Head of caudate nucleus (tissue), 42 donors: ENCODE measurements at regions not wholly inside any gene's neighbourhood (a gene's known extent, or its start where the extent isn't known, plus 50 kb on each side); places are given as distances from the start of the nearest gene placed in this dataset.

Experiments used
- DNase-seq, 42 donors: peaks; one replicate each; pipeline versions ENCODE4 v3.0.0 to v3.0.0-alpha.2; 2020 to 2021; ENCODE audit warnings: mixed read lengths in 7 of 42
- intact Hi-C: fragments of 100-400 bp; cut with DNase I; formaldehyde crosslinking; loops from one replicate; pipeline ENCODE4 v1.15.0; 2022

GRCh38 chr10:33565231-33565630, 230.8 kb upstream of the NRP1 start:
- intact Hi-C loops = no loop called here

DNA sequence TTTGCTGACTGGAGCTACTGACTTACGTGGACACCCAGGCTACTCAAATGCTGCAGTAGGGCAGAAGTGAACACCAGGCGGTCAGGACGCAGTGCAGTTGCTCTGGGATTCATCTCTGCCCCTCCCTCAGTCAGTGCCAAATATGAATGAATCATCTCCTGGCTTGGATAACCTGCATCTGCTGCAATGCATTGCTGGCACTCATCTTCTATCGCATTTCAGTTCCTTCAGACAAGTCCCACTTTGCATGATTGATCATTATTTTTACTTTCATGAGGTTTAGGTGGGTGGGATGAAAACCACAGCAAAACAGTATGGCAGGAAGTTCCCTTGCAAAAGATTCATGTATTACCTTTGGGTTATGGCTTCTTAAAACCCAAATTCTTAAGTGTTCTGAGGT, 224.6 kb upstream of the NRP1 start:
- intact Hi-C loops = no loop called here
- no peak for DNase-seq

More at GRCh38 chr10:33565231-33565630, 230.8 kb upstream of the NRP1 start:
- DNase-seq = no peak

- no peak for DNase-seq
- intact Hi-C loops = no loop called here
These were observed 222.8 kb upstream of the NRP1 start for GRCh38 chr10:33557313-33557712.

- intact Hi-C loops = no loop called here
- DNase-seq = no peak
These were observed 222.2 kb upstream of the NRP1 start for GRCh38 chr10:33556620-33557019.

GRCh38 chr10:33556103-33556502, 221.6 kb upstream of the NRP1 start:
- intact Hi-C loops = no loop called here
- no peak for DNase-seq

- no peak for DNase-seq
- intact Hi-C loops = no loop called here
These were observed 219.5 kb upstream of the NRP1 start for GRCh38 chr10:33553748-33554571.

- no peak for DNase-seq
- intact Hi-C loops = no loop called here
These were observed 217.8 kb upstream of the NRP1 start for GRCh38 chr10:33552290-33552689.

- intact Hi-C loops = no loop called here
- no peak for DNase-seq
These were observed 216.3 kb upstream of the NRP1 start for GRCh38 chr10:33550811-33551210.

DNA sequence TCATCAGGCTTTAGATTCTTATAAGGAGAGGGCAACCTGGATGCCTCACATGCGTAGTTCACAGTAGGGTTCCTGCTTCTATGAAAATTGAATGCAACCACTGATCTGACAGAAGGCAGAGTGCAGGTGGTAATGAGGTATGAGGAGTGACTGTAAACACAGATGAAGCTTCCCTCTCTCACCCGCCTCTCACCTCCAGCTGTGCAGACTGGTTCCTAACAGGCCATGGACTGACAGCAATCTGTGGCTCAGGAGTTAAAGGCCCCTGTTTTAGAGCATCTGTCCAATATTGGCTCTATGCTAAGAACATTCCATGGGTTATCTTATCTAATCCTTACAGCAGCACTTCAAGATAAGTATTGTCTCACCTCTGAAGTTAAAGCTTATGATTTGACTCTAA, 213.5 kb upstream of the NRP1 start:
- no peak for DNase-seq
- intact Hi-C loops = no loop called here

DNA sequence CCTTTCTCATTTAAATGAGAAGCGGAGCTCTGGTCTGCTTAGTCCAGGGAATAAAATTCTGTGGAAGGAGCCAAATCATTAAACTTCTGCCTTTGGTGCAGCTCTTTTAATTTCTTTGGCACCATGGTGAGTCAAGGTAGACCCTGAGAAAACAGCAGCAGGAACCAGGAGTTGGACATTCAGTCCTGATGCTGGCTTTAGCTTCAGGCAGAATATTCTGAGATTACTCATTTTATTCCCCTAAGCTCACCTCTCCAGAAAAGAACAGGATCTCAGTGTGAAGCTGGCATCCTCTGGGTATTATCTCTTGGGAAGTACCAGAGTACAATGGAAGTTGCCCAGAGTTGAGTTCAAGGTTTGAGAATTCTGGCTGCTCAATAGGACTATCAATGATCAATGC, 211.6 kb upstream of the NRP1 start:
- intact Hi-C loops = no loop called here
- DNase-seq = no peak

GRCh38 chr10:33542752-33543505, 208.5 kb upstream of the NRP1 start:
- no peak for DNase-seq
- intact Hi-C loops = no loop called here

DNA sequence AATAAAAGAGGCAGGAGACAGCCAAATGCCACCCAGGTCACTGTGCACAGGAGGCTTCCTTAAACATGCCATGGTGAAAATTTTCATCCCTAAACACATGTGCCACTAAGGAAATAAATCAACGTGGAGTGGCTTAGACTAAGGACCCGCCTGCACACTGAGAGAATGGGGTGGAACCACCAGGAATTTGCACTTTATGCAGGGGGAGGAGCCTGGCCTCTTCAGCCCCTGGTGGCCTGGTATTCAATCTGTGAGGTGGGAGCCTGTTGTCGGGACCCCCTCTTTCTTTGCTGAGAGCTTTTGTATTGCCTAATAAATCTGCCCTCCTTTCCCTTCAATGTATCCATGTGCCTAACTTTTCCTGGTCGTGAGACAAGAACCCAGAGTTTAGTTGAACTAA, 204.6 kb upstream of the NRP1 start:
- intact Hi-C loops = no loop called here

DNA sequence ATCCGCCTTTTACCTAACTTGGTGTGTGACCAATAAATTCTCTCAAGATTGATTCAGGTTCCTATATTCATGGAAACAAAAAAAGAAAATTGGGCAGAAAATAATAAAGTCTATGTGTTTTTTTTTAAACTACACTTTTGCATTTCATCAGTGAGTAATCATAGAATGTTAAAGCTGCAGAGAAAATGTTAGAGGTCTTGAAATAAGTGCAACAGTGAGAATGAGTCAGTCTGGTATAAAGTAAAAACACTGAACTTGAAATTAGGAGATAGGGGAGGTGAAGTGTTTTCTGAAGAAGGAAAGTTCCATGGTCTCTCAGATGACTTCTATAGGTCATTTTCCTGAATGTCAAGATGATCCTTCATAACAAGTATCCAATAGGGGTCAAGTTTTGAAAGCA, 202.6 kb upstream of the NRP1 start:
- no peak for DNase-seq
- intact Hi-C loops = no loop called here

More for the DNA sequence above, 204.6 kb upstream of the NRP1 start:
- no peak for DNase-seq

DNA sequence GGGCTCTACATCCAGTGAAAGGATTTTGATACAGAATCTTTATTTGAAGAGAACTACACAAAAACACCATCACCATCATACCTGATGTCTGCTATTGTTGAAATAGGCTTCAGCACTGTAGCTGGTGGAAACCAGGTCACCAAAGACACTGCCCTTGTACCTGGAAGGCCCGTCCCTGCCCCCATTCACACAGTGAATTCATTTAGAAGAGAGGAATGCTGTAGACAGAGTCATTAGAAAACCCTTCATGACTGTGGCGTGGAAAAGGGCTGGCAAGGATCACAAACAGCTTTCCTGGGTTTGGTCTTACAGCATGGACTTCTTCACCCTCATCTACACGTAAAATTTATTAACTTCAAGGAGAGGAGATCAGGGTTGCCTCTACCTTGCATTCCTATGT, 202.0 kb upstream of the NRP1 start:
- intact Hi-C loops = no loop called here
- no peak for DNase-seq

DNA sequence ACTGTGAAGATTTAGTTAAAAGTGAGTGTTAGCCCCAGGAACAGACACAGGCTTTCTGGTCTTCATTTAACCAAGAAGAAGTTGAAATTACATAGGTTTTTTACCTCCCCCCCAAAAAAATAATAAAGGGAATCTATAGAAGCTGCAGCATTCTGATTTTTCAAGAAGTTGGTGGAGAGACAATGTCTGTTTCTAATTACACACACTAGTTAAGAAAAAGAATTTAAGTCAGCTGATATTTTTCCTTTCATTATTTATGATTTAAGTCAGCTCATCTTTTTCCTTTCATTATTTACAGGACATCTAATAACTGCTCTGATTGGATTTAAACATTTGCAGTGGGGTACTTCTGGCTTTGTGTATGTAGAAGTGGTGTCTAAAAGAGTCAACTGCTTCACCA, 201.4 kb upstream of the NRP1 start:
- intact Hi-C loops = no loop called here

DNA sequence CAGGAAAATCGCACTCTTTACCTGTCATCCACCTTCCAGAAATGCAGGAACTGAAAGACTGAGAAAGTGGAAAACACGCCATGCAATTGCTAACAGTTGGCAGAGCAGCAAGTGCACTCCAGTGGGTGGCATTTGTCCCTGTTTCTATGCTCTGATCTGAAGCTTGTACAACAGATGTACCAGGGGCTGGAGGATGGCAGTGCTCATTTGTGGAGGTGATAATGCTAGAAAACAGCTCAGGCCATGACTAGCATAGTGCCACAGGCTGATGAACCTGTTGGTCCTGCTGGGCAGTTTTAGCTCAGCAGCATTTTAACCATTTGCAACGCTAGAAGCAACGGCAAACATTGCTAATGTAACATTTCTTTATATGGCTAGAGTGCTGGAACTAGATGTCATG, 199.9 kb upstream of the NRP1 start:
- intact Hi-C loops = no loop called here
- DNase-seq = no peak

More for the DNA sequence above, 201.4 kb upstream of the NRP1 start:
- DNase-seq = no peak

- no peak for DNase-seq
- intact Hi-C loops = no loop called here
These were observed 199.1 kb upstream of the NRP1 start for GRCh38 chr10:33533612-33534011.

- no peak for DNase-seq
- intact Hi-C loops = no loop called here
These were observed 198.4 kb upstream of the NRP1 start for GRCh38 chr10:33532901-33533300.

DNA sequence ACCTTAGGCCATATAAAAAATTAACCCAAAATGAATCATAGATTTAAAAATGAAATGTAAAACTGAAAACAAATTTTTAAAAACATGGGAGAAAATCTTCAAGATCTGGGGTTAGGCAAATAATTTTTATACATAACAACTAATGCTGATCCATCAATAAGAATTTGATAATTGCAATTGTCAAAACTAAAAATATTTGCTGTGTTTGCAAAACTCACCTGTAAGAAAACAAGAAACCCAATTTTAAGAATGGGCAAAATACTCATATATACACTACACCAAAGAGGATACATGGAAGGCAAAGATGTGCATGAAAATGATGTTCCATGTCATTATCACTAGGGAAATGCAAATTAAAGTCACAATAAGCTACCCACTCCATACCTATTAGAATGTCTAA, 194.8 kb upstream of the NRP1 start:
- intact Hi-C loops = no loop called here
- DNase-seq = no peak

DNA sequence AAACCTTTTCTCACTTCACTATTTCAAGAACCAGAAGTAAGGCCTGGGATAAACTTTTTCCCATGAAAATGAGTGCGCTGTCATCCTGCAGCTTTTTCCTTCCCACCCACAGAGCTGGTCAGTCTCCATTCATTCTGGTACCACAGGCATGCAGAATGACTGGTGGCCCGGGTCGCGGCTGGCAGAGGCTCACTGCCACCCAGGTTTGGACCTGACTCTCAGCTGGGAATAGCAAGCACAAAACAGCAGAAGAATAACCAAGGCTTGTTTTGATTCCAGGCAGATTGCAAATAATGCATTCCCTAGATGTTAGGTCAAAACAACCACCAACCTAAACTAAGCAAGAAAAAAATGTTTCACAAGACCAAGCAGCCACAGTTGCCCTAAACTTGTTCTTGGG, 190.5 kb upstream of the NRP1 start:
- no peak for DNase-seq
- intact Hi-C loops = no loop called here

DNA sequence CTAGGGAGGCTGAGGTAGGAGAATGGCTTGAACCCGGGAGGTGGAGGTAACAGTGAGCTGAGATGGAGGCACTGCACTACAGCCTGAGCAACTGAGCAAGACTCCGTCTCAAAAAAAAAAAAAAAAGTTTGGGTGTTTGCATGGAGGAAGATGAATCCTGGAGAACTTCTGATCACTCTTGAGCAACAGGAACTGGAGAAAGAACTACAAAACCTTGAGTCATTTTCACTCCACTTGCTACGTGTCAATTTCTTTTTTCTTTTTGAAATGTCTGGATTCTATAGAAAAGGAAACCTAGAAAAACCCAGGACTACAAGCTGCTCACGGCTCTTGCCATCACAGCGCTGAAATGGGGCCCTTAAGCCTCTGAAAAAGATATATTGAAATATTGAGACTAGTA, 189.6 kb upstream of the NRP1 start:
- intact Hi-C loops = no loop called here
- DNase-seq = no peak
